Smooth muscle cell of the brain vasculature (primary cell): ENCODE measurements at regions not wholly inside any gene's neighbourhood (a gene's known extent, or its start where the extent isn't known, plus 50 kb on each side); places are given as distances from the start of the nearest gene placed in this dataset.
A peak's percentile ranks its signal among the peaks of the same experiment; 100 is the strongest.
"Not testable (repeated sequence)": the region's sequence is repeated elsewhere in the genome, so short reads cannot be mapped to it uniquely, and the experiment has no call there.

Source experiments
- DNase-seq: peaks from one replicate; pipeline ENCODE4 v3.0.0-alpha.2; 2012; ENCODE audit warnings: low read depth, low spot score

GRCh38 chr7:80082213-80082612 lies 52.4 kb upstream of the GNAI1 start:
- DNase-seq, result no peak

- no peak for DNase-seq
These were observed 55.7 kb upstream of the GNAI1 start for GRCh38 chr7:80078886-80079285.

GRCh38 chr7:80078159-80078731 lies 56.4 kb upstream of the GNAI1 start:
- no peak for DNase-seq

- DNase-seq, result no peak
These were observed 64.2 kb upstream of the GNAI1 start for GRCh38 chr7:80070391-80070790.

- DNase-seq, result no peak
These were observed 68.0 kb upstream of the GNAI1 start for GRCh38 chr7:80066639-80067038.

GRCh38 chr7:80063834-80064233 lies 70.8 kb upstream of the GNAI1 start:
- no peak for DNase-seq

- peak; percentile 66 for DNase-seq
These were observed 74.3 kb upstream of the GNAI1 start for GRCh38 chr7:80060218-80060806.

- no peak for DNase-seq
These were observed 77.1 kb upstream of the GNAI1 start for GRCh38 chr7:80057488-80057887.

GRCh38 chr7:80054356-80054755 lies 80.3 kb upstream of the GNAI1 start:
- DNase-seq, result no peak

- no peak for DNase-seq
These were observed 81.5 kb upstream of the GNAI1 start for GRCh38 chr7:80053124-80053523.

- DNase-seq, result no peak
These were observed 86.7 kb upstream of the GNAI1 start for GRCh38 chr7:80047856-80048459.

- no peak for DNase-seq
These were observed 87.6 kb upstream of the GNAI1 start for GRCh38 chr7:80047032-80047431.

- DNase-seq, result no peak
These were observed 89.8 kb upstream of the GNAI1 start for GRCh38 chr7:80044796-80045195.

- no peak for DNase-seq
These were observed 93.9 kb upstream of the GNAI1 start for GRCh38 chr7:80040752-80041151.

- no peak for DNase-seq
These were observed 94.3 kb upstream of the GNAI1 start for GRCh38 chr7:80040335-80040734.

- no peak for DNase-seq
These were observed 95.3 kb upstream of the GNAI1 start for GRCh38 chr7:80039251-80039884.

- DNase-seq, result no peak
These were observed 96.9 kb upstream of the GNAI1 start for GRCh38 chr7:80037689-80038088.

GRCh38 chr7:80036107-80036506 lies 98.5 kb upstream of the GNAI1 start:
- no peak for DNase-seq

GRCh38 chr7:80028717-80029116 lies 105.9 kb upstream of the GNAI1 start:
- DNase-seq, result no peak

GRCh38 chr7:80027611-80028173 lies 106.9 kb upstream of the GNAI1 start:
- DNase-seq, result no peak

GRCh38 chr7:80026766-80027165 lies 107.9 kb upstream of the GNAI1 start:
- DNase-seq, result no peak

- not testable (repeated sequence) for DNase-seq
These were observed 114.4 kb upstream of the GNAI1 start for GRCh38 chr7:80020277-80020676.

- DNase-seq, result not testable (repeated sequence)
These were observed 114.8 kb upstream of the GNAI1 start for GRCh38 chr7:80019809-80020207.
